IgD-negative memory B cell (primary cell): ENCODE measurements at regions not wholly inside any gene's neighbourhood (a gene's known extent, or its start where the extent isn't known, plus 50 kb on each side); places are given as distances from the start of the nearest gene placed in this dataset.
A peak's percentile ranks its signal among the peaks of the same experiment; 100 is the strongest.
"Not testable (repeated sequence)": the region's sequence is repeated elsewhere in the genome, so short reads cannot be mapped to it uniquely, and the experiment has no call there.

Source experiments
- H3K27ac Mint-ChIP-seq, 3 donors: one replicate each; pipeline ENCODE4 v1.8.0; 2020 to 2022; ENCODE audit warnings: mild to moderate bottlenecking in 3 of 3, mixed read lengths in 3 of 3, moderate library complexity in 1 of 3
- H3K27me3 Mint-ChIP-seq: one replicate; pipeline ENCODE4 v1.8.0; 2021; ENCODE audit warnings: mixed read lengths
- H3K36me3 Mint-ChIP-seq: one replicate; pipeline ENCODE4 v1.8.0; 2020; ENCODE audit warnings: mild to moderate bottlenecking, mixed read lengths
- H3K4me1 Mint-ChIP-seq, 3 donors: one replicate each; pipeline ENCODE4 v1.8.0; 2020 to 2022; ENCODE audit warnings: mixed read lengths in 3 of 3, mild to moderate bottlenecking in 1 of 3
- H3K4me3 Mint-ChIP-seq, 4 donors: one replicate each; pipeline ENCODE4 v1.8.0; 2020 to 2022; ENCODE audit warnings: mild to moderate bottlenecking in 4 of 4, mixed read lengths in 4 of 4, moderate library complexity in 3 of 4
- H3K9me3 Mint-ChIP-seq, 3 donors: one replicate each; pipeline ENCODE4 v1.8.0; 2020 to 2021; ENCODE audit warnings: mixed read lengths in 3 of 3, mild to moderate bottlenecking in 1 of 3

DNA sequence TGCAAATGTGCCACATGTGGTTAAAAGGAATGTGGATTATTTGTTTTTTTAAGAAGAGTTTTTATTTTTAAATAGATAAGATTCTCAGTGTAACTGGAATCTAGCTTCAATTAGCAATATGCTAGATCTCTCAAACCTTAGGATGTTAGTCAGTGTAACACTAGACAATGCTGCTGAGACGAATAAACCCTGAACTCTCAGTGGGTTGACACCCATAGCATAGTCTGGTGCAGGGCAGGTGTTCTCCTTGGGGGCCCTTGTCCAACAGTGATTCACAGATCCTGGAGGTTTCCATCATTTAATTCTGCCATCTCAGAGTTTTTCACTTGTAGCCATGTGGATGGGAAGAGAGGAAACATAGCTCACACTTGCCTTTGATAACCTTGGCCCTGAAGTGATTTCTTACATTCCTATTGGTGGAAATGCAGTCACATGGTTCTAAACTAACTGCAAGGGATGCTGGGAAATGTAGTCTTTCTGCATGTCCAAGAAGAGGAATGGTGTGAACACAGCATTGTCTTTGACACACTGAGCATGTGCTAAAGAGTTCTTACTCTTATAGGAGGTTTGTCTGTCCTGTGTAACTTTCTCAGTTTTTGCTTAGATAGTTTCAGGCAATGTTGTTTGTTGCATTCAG lies 110.4 kb upstream of the EEF2KMT start:
- not testable (repeated sequence) for H3K4me1 Mint-ChIP-seq, H3K4me3 Mint-ChIP-seq

DNA sequence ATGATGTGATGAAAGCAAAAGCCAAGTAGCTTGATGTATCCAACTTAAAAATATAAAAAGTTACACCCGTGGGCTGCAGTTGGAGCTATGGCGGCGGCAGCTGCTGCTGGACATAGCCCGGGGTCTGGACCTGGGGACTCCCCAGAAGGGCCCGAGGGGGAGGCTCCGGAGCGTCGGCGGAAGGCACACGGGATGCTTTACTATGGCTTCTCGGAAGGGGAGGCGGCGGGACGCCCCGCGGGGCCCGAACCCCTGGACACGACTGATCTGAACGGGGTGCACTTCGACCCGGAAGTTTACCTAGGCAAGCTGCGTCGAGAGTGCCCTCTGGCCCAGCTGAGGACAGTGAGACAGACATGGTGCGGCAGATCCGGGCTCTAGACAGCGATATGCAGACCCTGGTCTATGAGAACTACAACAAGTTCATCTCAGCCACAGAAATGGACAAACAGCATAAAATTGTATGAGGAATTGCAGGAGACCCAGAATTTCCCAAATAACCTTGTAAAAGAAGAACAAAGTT lies 109.5 kb upstream of the EEF2KMT start:
- Mint-ChIP-seq H3K27ac (no peak overlapping the region), H3K4me1 (no peaks in the 10 kb centered on the region), H3K9me3 (peaks cover 0 to 10% (median 2%) of the 10 kb centered on the region in 3 donors), H3K4me3 (no peak overlapping the region), H3K36me3 (no peaks in the 10 kb centered on the region), H3K27me3 (no peaks in the 10 kb centered on the region)

More for the DNA sequence above, 110.4 kb upstream of the EEF2KMT start:
- H3K27ac Mint-ChIP-seq, H3K27me3 Mint-ChIP-seq, H3K36me3 Mint-ChIP-seq, H3K9me3 Mint-ChIP-seq: not testable (repeated sequence)

DNA sequence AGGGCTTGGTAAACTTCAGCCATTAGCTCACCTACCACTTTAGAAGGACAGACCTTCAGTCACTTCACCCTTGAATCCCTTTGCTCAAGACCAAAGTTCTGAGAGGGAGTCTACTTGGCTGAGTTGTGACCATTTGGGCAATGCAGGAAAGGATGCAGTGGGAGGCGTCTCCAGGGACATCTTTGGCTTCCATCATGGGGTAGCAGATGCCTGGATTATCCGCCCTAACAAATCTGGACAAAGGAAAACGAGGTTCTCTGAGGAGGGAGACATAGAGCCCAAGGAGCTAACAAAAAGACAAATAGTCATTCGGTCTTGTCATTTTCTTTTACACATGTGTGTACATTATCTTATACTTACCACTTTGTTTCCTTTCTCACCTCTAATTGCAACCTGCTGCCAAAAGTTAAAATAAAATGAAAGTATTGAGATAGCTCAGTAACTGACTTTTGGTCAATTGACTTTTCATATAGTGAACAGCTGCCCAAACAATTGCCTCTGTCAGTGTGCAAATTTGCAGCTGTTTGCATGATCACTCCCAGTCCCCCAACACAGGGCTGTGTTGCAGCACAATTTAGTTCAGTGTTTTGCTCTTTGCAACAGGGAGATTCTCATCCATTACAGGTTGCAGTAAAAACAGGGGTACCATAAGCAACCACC lies 108.9 kb upstream of the EEF2KMT start:
- Mint-ChIP-seq H3K4me3 (no peak overlapping the region), H3K27ac (no peak overlapping the region), H3K36me3 (no peaks in the 10 kb centered on the region), H3K9me3 (peaks cover 0 to 10% (median 2%) of the 10 kb centered on the region in 3 donors), H3K27me3 (no peaks in the 10 kb centered on the region), H3K4me1 (no peaks in the 10 kb centered on the region)

- no peak overlapping the region for H3K27ac Mint-ChIP-seq
- no peaks in the 10 kb centered on the region for H3K36me3 Mint-ChIP-seq
- H3K4me3 Mint-ChIP-seq: no peak overlapping the region
- H3K9me3 Mint-ChIP-seq: peaks cover 0 to 10% (median 2%) of the 10 kb centered on the region in 3 donors
- no peaks in the 10 kb centered on the region for H3K27me3 Mint-ChIP-seq
- no peaks in the 10 kb centered on the region for H3K4me1 Mint-ChIP-seq
Measured at GRCh38 chr16:5205361-5206040, 107.9 kb upstream of the EEF2KMT start.

DNA sequence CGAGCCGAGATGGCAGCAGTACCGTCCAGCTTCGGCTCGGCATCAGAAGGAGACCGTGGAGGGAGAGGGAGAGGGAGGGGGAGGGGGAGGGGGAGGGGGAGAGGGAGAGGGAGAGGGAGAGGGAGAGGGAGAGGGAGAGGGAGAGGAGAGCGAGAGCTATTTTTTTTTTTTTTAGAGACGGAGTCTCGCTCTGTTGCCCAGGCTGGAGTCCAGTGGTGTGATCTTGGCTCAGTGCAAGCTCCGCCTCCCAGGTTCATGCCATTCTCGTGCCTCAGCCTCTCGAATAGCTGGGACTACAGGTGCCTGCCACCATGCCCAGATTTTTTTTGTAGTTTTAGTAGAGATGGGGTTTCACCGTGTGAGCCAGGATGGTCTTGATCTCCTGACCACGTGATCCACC lies 106.1 kb upstream of the EEF2KMT start:
- not testable (repeated sequence) for H3K27me3 Mint-ChIP-seq, H3K9me3 Mint-ChIP-seq, H3K4me1 Mint-ChIP-seq, H3K36me3 Mint-ChIP-seq, H3K27ac Mint-ChIP-seq, H3K4me3 Mint-ChIP-seq

DNA sequence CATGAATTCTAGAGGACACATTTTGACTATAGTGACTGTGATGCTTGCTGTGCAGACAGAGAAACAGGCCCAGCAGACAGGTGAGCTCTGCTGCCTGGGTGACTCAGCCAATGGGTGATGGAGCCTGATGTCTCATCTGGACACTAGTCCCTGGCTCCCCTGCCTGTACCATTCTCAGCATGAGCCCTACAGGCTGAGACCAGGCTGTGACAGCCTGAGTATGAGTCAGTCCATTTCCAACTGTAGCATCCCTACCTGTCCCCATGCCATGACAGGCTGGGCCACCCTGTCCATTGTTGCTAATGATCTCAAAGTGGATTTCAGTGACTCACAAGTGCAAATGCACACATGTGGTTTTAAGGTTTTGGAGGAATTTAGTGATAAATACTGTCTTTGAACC lies 102.5 kb upstream of the EEF2KMT start:
- no peak overlapping the region for H3K4me3 Mint-ChIP-seq
- H3K27me3 Mint-ChIP-seq: peaks cover 3% of the 10 kb centered on the region
- peaks cover 3% of the 10 kb centered on the region for H3K36me3 Mint-ChIP-seq
- peaks cover 3 to 6% (median 4%) of the 10 kb centered on the region in 3 donors for H3K9me3 Mint-ChIP-seq
- no peak overlapping the region for H3K27ac Mint-ChIP-seq
- no peaks in the 10 kb centered on the region for H3K4me1 Mint-ChIP-seq

GRCh38 chr16:5196204-5196603 lies 98.6 kb upstream of the EEF2KMT start:
- Mint-ChIP-seq H3K27ac (no peak overlapping the region), H3K4me1 (no peaks in the 10 kb centered on the region), H3K27me3 (peaks cover 3% of the 10 kb centered on the region), H3K36me3 (peaks cover 3% of the 10 kb centered on the region), H3K9me3 (peaks cover 3 to 12% (median 6%) of the 10 kb centered on the region in 3 donors), H3K4me3 (no peak overlapping the region)

GRCh38 chr16:5193861-5194260 lies 96.3 kb upstream of the EEF2KMT start:
- no peak overlapping the region for H3K4me3 Mint-ChIP-seq
- H3K36me3 Mint-ChIP-seq: no peaks in the 10 kb centered on the region
- H3K9me3 Mint-ChIP-seq: peaks cover 3 to 13% (median 6%) of the 10 kb centered on the region in 3 donors
- H3K27me3 Mint-ChIP-seq: peaks cover 3% of the 10 kb centered on the region
- H3K27ac Mint-ChIP-seq: no peak overlapping the region
- no peaks in the 10 kb centered on the region for H3K4me1 Mint-ChIP-seq

GRCh38 chr16:5188989-5189352 lies 91.4 kb upstream of the EEF2KMT start:
- Mint-ChIP-seq H3K27ac (no peak overlapping the region), H3K27me3 (no peaks in the 10 kb centered on the region), H3K36me3 (no peaks in the 10 kb centered on the region), H3K4me3 (no peak overlapping the region), H3K9me3 (peaks cover 0 to 9% (median 2%) of the 10 kb centered on the region in 3 donors), H3K4me1 (no peaks in the 10 kb centered on the region)

DNA sequence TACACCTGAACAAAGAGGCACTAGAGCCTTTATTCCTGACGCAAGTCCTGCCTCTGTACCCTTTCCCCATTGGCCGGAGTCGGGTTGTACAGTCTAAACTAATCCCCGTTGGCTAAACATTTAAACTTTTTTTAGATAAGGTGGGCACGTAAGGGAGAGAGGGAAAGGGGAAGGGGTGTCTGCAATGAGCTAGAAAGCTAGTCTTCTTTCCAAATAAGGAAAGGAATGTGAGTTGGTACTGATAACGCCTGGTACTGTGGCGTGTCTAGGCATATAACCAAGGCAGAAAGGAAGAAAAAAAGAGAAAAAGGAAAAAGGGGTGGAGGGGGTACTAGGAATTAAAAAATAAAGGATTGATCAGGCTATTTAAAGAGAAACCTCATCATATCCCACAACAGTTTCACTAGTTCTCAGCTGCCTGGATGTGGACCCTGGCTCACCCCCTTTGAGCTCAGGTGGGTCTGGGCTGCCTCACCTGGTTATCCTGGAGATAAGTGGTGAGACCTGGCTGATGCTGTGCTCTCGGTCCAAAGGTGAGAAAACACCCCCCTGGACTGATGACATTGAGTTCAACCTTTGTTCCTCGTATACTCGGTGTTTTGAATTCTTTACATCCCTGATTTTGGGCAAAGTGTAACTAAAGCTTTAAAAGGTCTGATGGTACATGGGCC lies 90.9 kb upstream of the EEF2KMT start:
- Mint-ChIP-seq H3K36me3 (no peaks in the 10 kb centered on the region), H3K27me3 (no peaks in the 10 kb centered on the region), H3K4me3 (no peak overlapping the region), H3K9me3 (peaks cover 0 to 9% (median 2%) of the 10 kb centered on the region in 3 donors), H3K4me1 (no peaks in the 10 kb centered on the region), H3K27ac (no peak overlapping the region)

DNA sequence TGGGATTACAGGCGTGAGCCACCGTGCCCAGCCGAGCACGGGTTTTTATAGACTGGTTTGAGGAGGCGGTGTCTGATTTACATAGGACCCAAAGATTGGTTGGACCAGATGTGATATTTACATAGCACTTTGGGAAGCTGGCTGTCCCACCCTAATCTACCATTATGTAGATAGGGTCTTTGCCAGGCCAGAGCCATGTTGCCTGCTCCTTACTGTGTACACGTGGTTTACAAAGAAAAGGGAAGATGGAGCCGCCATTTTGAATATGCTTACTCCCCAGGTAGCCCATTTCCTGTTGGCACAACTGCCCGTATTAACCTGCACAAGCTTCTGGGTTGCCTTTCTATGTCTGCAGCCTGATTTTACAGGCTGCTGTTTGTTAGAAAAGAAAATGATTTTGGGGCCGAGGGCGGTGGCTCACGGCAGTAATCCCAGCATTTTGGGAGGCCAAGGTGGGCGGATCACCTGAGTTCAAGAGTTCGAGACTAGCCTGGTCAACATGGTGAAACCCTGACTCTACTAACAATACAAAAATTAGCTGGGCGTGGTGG lies 89.9 kb upstream of the EEF2KMT start:
- Mint-ChIP-seq H3K4me3 (no peak overlapping the region), H3K36me3 (no peaks in the 10 kb centered on the region), H3K4me1 (no peaks in the 10 kb centered on the region), H3K27ac (no peak overlapping the region), H3K9me3 (peaks cover 0 to 13% (median 2%) of the 10 kb centered on the region in 3 donors), H3K27me3 (no peaks in the 10 kb centered on the region)

GRCh38 chr16:5186381-5186903 lies 88.8 kb upstream of the EEF2KMT start:
- Mint-ChIP-seq H3K4me1 (no peaks in the 10 kb centered on the region), H3K27me3 (peaks cover 2% of the 10 kb centered on the region), H3K36me3 (no peaks in the 10 kb centered on the region), H3K9me3 (peaks cover 0 to 9% (median 2%) of the 10 kb centered on the region in 3 donors), H3K4me3 (no peak overlapping the region), H3K27ac (no peak overlapping the region)

DNA sequence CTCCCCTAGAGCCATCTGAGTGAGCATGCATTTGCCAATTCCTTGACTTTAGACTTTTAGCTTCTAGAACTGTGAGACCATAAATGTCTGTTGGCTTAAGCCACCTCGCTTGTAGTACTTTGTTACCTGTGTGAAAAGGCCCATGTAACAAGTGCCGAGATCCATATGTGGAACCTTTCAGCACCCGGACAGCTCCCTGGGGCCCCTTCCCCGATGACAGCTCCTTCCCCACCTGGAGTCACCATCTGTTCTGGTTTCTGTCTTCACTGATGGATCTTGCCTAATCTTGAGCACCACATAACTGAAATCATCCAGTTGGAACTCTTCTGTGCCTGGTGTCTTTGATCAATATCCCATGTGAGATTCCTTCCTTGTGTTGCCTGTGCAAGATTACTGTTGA lies 78.9 kb upstream of the EEF2KMT start:
- Mint-ChIP-seq H3K4me1 (no peaks in the 10 kb centered on the region), H3K27me3 (peaks cover 3% of the 10 kb centered on the region), H3K36me3 (no peaks in the 10 kb centered on the region), H3K9me3 (peaks cover 12 to 21% (median 13%) of the 10 kb centered on the region in 3 donors), H3K4me3 (no peak overlapping the region), H3K27ac (no peak overlapping the region)

- peaks cover 2% of the 10 kb centered on the region for H3K27me3 Mint-ChIP-seq
- no peak overlapping the region for H3K4me3 Mint-ChIP-seq
- no peaks in the 10 kb centered on the region for H3K4me1 Mint-ChIP-seq
- no peaks in the 10 kb centered on the region for H3K36me3 Mint-ChIP-seq
- no peak overlapping the region for H3K27ac Mint-ChIP-seq
- peaks cover 12 to 26% (median 13%) of the 10 kb centered on the region in 3 donors for H3K9me3 Mint-ChIP-seq
Measured at GRCh38 chr16:5175266-5175665, 77.7 kb upstream of the EEF2KMT start.

GRCh38 chr16:5166486-5166885 lies 68.9 kb upstream of the EEF2KMT start:
- Mint-ChIP-seq H3K4me1 (no peaks in the 10 kb centered on the region), H3K36me3 (peaks cover 3% of the 10 kb centered on the region), H3K27me3 (peaks cover 10% of the 10 kb centered on the region), H3K27ac (peak overlapping the region in 1 of 3 donors; percentile 22), H3K9me3 (peaks cover 2 to 12% (median 5%) of the 10 kb centered on the region in 3 donors), H3K4me3 (no peak overlapping the region)
